Suppressor macrophage treated with lipopolysaccharide for 4 hours (primary cell): ENCODE measurements at regions not wholly inside any gene's neighbourhood (a gene's known extent, or its start where the extent isn't known, plus 50 kb on each side); places are given as distances from the start of the nearest gene placed in this dataset.
"Not testable (repeated sequence)": the region's sequence is repeated elsewhere in the genome, so short reads cannot be mapped to it uniquely, and the experiment has no call there.

ENCODE experiments used
- DNase-seq: peaks from one replicate; pipeline ENCODE4 v3.0.0-alpha.2; 2020

GRCh38 chr6:1230281-1230680 is 81.6 kb upstream of the FOXQ1 start:
- DNase-seq, result no peak

GRCh38 chr6:1229808-1230207 is 82.1 kb upstream of the FOXQ1 start:
- no peak for DNase-seq

- no peak for DNase-seq
Observed at GRCh38 chr6:1229301-1229700, 82.6 kb upstream of the FOXQ1 start.

- no peak for DNase-seq
Observed at GRCh38 chr6:1228754-1229191, 83.1 kb upstream of the FOXQ1 start.

- DNase-seq, result no peak
Observed at GRCh38 chr6:1227935-1228753, 83.8 kb upstream of the FOXQ1 start.

GRCh38 chr6:1227600-1227934 is 84.3 kb upstream of the FOXQ1 start:
- no peak for DNase-seq

- DNase-seq, result no peak
Observed at GRCh38 chr6:1226277-1227099, 85.4 kb upstream of the FOXQ1 start.

- no peak for DNase-seq
Observed at GRCh38 chr6:1224514-1224913, 87.4 kb upstream of the FOXQ1 start.

GRCh38 chr6:1222728-1223595 is 88.9 kb upstream of the FOXQ1 start:
- DNase-seq, result no peak

- no peak for DNase-seq
Observed at GRCh38 chr6:1217396-1217795, 94.5 kb upstream of the FOXQ1 start.

- DNase-seq, result no peak
Observed at GRCh38 chr6:1216488-1216974, 95.4 kb upstream of the FOXQ1 start.

GRCh38 chr6:1215884-1216487 is 95.9 kb upstream of the FOXQ1 start:
- DNase-seq, result no peak

- no peak for DNase-seq
Observed at GRCh38 chr6:1215023-1215422, 96.9 kb upstream of the FOXQ1 start.

GRCh38 chr6:1212919-1213318 is 99.0 kb upstream of the FOXQ1 start:
- no peak for DNase-seq

GRCh38 chr6:1212138-1212537 is 99.8 kb upstream of the FOXQ1 start:
- DNase-seq, result not testable (repeated sequence)

- DNase-seq, result not testable (repeated sequence)
Observed at GRCh38 chr6:1210631-1211030, 101.3 kb upstream of the FOXQ1 start.

GRCh38 chr6:1208876-1209275 is 103.0 kb upstream of the FOXQ1 start:
- no peak for DNase-seq

- DNase-seq, result no peak
Observed at GRCh38 chr6:1203546-1203945, 108.4 kb upstream of the FOXQ1 start.

GRCh38 chr6:1202201-1202600 is 109.7 kb upstream of the FOXQ1 start:
- no peak for DNase-seq

- no peak for DNase-seq
Observed at GRCh38 chr6:1201547-1202200, 110.2 kb upstream of the FOXQ1 start.

GRCh38 chr6:1200409-1201101 is 111.3 kb upstream of the FOXQ1 start:
- DNase-seq, result no peak

GRCh38 chr6:1200081-1200408 is 111.9 kb upstream of the FOXQ1 start:
- DNase-seq, result no peak
